Fibroblast of lung (primary cell): ENCODE measurements at regions not wholly inside any gene's neighbourhood (a gene's known extent, or its start where the extent isn't known, plus 50 kb on each side); places are given as distances from the start of the nearest gene placed in this dataset.

Experiments used
- CTCF ChIP-seq, 2 donors: IDR thresholded peaks in 1 of 2; conservative IDR thresholded peaks in 1 of 2; 1 replicate in 1 of 2; 2 replicates in 1 of 2; pipeline ENCODE4 v1.5.1; 2011 to 2012; ENCODE audit warnings: low read length in 2 of 2, control low read depth in 1 of 2, inconsistent platforms in 1 of 2, low read depth in 1 of 2, mild to moderate bottlenecking in 1 of 2
- EZH2 ChIP-seq: IDR thresholded peaks from 2 replicates; pipeline ENCODE4 v1.5.1; 2012; ENCODE audit warnings: low read length, control low read depth, mild to moderate bottlenecking; ENCODE audit errors: missing control alignments

GRCh38 chrX:39895218-39896110 is 202.3 kb downstream of the BCOR start:
- TF ChIP-seq CTCF (conservative IDR thresholded peaks at IDR 0.05 in 1 of 2, IDR thresholded peaks at IDR 0.05 in 1 of 2; ENCODE audit: low read depth in 1 of 2, low read length in 2 of 2) (no peak), EZH2 (no peak)
